ENCODE measurements at regions not wholly inside any gene's neighbourhood (a gene's known extent, or its start where the extent isn't known, plus 50 kb on each side); places are given as distances from the start of the nearest gene placed in this dataset.

GRCh38 chr6:95249175-95249574 lies 328.2 kb upstream of the MANEA start:
- Histone ChIP-seq H3K4me1 (ENCODE audit: control insufficient read depth, insufficient read depth, low read length, poor library complexity, severe bottlenecking) (no peaks in the 10 kb centered on the region), H3K9me3 (ENCODE audit: control insufficient read depth in 2 of 2, low read length in 2 of 2) (no peaks in the 10 kb centered on the region), H3K27ac (ENCODE audit: insufficient read depth, low read length, poor library complexity, severe bottlenecking) (no peak overlapping the region), H3K36me3 (ENCODE audit: control insufficient read depth, insufficient read depth, low read length) (no peaks in the 10 kb centered on the region), H3K27me3 (ENCODE audit: control insufficient read depth, insufficient read depth, low read length) (no peaks in the 10 kb centered on the region), H3K4me3 (ENCODE audit: low read depth, low read length) (no peak overlapping the region)
- ATAC-seq (ENCODE audit: low read depth in 2 of 2) (no peak), DNase-seq (no peak)
- H3K9me3 Mint-ChIP-seq = no peaks in the 10 kb centered on the region
- H3K36me3 Mint-ChIP-seq = no peaks in the 10 kb centered on the region
- no peaks in the 10 kb centered on the region for H3K27me3 Mint-ChIP-seq
- no peak overlapping the region for H3K4me3 Mint-ChIP-seq
- H3K27ac Mint-ChIP-seq = no peak overlapping the region
- H3K4me1 Mint-ChIP-seq = no peaks in the 10 kb centered on the region

- Histone ChIP-seq H3K27ac (ENCODE audit: insufficient read depth, low read length, poor library complexity, severe bottlenecking) (no peak overlapping the region), H3K27me3 (ENCODE audit: control insufficient read depth, insufficient read depth, low read length) (no peaks in the 10 kb centered on the region), H3K9me3 (ENCODE audit: control insufficient read depth in 2 of 2, low read length in 2 of 2) (no peaks in the 10 kb centered on the region), H3K36me3 (ENCODE audit: control insufficient read depth, insufficient read depth, low read length) (no peaks in the 10 kb centered on the region), H3K4me1 (ENCODE audit: control insufficient read depth, insufficient read depth, low read length, poor library complexity, severe bottlenecking) (no peaks in the 10 kb centered on the region), H3K4me3 (ENCODE audit: low read depth, low read length) (no peak overlapping the region)
- Mint-ChIP-seq H3K27ac (no peak overlapping the region), H3K9me3 (no peaks in the 10 kb centered on the region), H3K36me3 (no peaks in the 10 kb centered on the region), H3K27me3 (no peaks in the 10 kb centered on the region), H3K4me1 (no peaks in the 10 kb centered on the region), H3K4me3 (no peak overlapping the region)
- DNase-seq = no peak
- ATAC-seq (ENCODE audit: low read depth in 2 of 2) = no peak
Observed at GRCh38 chr6:95249661-95250060, 327.7 kb upstream of the MANEA start.

- Mint-ChIP-seq H3K4me1 (no peaks in the 10 kb centered on the region), H3K4me3 (no peak overlapping the region), H3K36me3 (no peaks in the 10 kb centered on the region), H3K27ac (no peak overlapping the region), H3K27me3 (no peaks in the 10 kb centered on the region), H3K9me3 (peaks cover 0 to 6% (median 1%) of the 10 kb centered on the region in 7 donors)
- no peaks in the 10 kb centered on the region for H3K9me3 ChIP-seq (ENCODE audit: control insufficient read depth in 2 of 2, low read length in 2 of 2)
- H3K36me3 ChIP-seq (ENCODE audit: control insufficient read depth, insufficient read depth, low read length) = no peaks in the 10 kb centered on the region
- no peaks in the 10 kb centered on the region for H3K4me1 ChIP-seq (ENCODE audit: control insufficient read depth, insufficient read depth, low read length, poor library complexity, severe bottlenecking)
- DNase-seq = no peak
- H3K4me3 ChIP-seq (ENCODE audit: low read depth, low read length) = no peak overlapping the region
- no peaks in the 10 kb centered on the region for H3K27me3 ChIP-seq (ENCODE audit: control insufficient read depth, insufficient read depth, low read length)
- ATAC-seq (ENCODE audit: low read depth in 2 of 2) = no peak
- no peak overlapping the region for H3K27ac ChIP-seq (ENCODE audit: insufficient read depth, low read length, poor library complexity, severe bottlenecking)
Observed at GRCh38 chr6:95263840-95264239, 313.5 kb upstream of the MANEA start.

DNA sequence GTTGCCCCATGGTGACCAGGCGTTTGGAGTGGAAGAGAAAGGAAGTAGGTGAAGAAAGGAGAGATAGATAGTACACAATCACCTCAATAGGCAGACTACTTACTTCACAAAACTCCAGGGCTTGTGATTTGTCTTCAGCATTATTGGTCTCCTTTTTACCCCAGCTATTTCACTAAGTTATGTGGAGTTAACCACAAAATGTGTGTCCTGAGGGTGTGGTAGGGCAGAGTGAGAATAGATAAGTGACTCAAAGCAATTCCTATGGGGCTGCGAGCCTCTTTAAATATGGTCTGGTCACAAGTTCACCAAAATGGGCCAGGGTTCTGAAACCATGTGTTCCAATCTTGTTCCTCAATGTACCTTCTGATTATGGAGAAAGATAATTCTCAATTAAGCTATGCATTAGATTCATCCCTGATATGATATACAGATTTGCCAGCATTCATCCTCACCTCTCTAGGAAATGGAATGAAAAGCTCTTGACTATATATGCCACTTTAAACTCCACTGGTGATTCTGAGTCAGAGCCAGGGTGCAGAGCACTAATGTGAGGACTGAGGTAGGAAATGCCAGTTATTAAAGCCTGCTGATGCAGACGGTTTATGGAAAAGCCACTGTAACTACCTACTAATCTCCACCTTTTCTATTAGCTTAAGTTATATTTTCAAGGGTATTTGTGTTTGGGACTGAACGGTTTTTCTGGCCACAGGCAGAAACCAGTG lies 310.6 kb upstream of the MANEA start:
- Mint-ChIP-seq H3K27ac (no peak overlapping the region), H3K4me1 (no peaks in the 10 kb centered on the region), H3K27me3 (no peaks in the 10 kb centered on the region), H3K4me3 (no peak overlapping the region), H3K36me3 (no peaks in the 10 kb centered on the region), H3K9me3 (peaks cover 0 to 4% (median 0%) of the 10 kb centered on the region in 7 donors)
- H3K36me3 ChIP-seq (ENCODE audit: control insufficient read depth, insufficient read depth, low read length) = no peaks in the 10 kb centered on the region
- no peaks in the 10 kb centered on the region for H3K27me3 ChIP-seq (ENCODE audit: control insufficient read depth, insufficient read depth, low read length)
- no peaks in the 10 kb centered on the region for H3K4me1 ChIP-seq (ENCODE audit: control insufficient read depth, insufficient read depth, low read length, poor library complexity, severe bottlenecking)
- no peaks in the 10 kb centered on the region for H3K9me3 ChIP-seq (ENCODE audit: control insufficient read depth in 2 of 2, low read length in 2 of 2)
- H3K27ac ChIP-seq (ENCODE audit: insufficient read depth, low read length, poor library complexity, severe bottlenecking) = no peak overlapping the region
- ATAC-seq (ENCODE audit: low read depth in 2 of 2) (no peak), DNase-seq (no peak)
- H3K4me3 ChIP-seq (ENCODE audit: low read depth, low read length) = no peak overlapping the region

- Histone ChIP-seq H3K4me1 (ENCODE audit: control insufficient read depth, insufficient read depth, low read length, poor library complexity, severe bottlenecking) (no peaks in the 10 kb centered on the region), H3K27ac (ENCODE audit: insufficient read depth, low read length, poor library complexity, severe bottlenecking) (no peak overlapping the region), H3K4me3 (ENCODE audit: low read depth, low read length) (no peak overlapping the region), H3K27me3 (ENCODE audit: control insufficient read depth, insufficient read depth, low read length) (no peaks in the 10 kb centered on the region), H3K36me3 (ENCODE audit: control insufficient read depth, insufficient read depth, low read length) (no peaks in the 10 kb centered on the region), H3K9me3 (ENCODE audit: control insufficient read depth in 2 of 2, low read length in 2 of 2) (no peaks in the 10 kb centered on the region)
- no peaks in the 10 kb centered on the region for H3K4me1 Mint-ChIP-seq
- DNase-seq = no peak
- H3K27ac Mint-ChIP-seq = no peak overlapping the region
- H3K36me3 Mint-ChIP-seq = no peaks in the 10 kb centered on the region
- no peak for ATAC-seq (ENCODE audit: low read depth in 2 of 2)
- no peaks in the 10 kb centered on the region for H3K27me3 Mint-ChIP-seq
- peaks cover 0 to 2% (median 1%) of the 10 kb centered on the region in 7 donors for H3K9me3 Mint-ChIP-seq
- no peak overlapping the region for H3K4me3 Mint-ChIP-seq
Observed at GRCh38 chr6:95274686-95275235, 302.6 kb upstream of the MANEA start.

- Mint-ChIP-seq H3K27me3 (no peaks in the 10 kb centered on the region), H3K9me3 (peaks cover 0 to 6% (median 1%) of the 10 kb centered on the region in 7 donors), H3K4me3 (no peak overlapping the region), H3K36me3 (no peaks in the 10 kb centered on the region), H3K4me1 (no peaks in the 10 kb centered on the region), H3K27ac (no peak overlapping the region)
- no peak overlapping the region for H3K4me3 ChIP-seq (ENCODE audit: low read depth, low read length)
- H3K36me3 ChIP-seq (ENCODE audit: control insufficient read depth, insufficient read depth, low read length) = no peaks in the 10 kb centered on the region
- no peaks in the 10 kb centered on the region for H3K27me3 ChIP-seq (ENCODE audit: control insufficient read depth, insufficient read depth, low read length)
- H3K4me1 ChIP-seq (ENCODE audit: control insufficient read depth, insufficient read depth, low read length, poor library complexity, severe bottlenecking) = no peaks in the 10 kb centered on the region
- ATAC-seq (ENCODE audit: low read depth in 2 of 2) (no peak), DNase-seq (no peak)
- H3K9me3 ChIP-seq (ENCODE audit: control insufficient read depth in 2 of 2, low read length in 2 of 2) = no peaks in the 10 kb centered on the region
- H3K27ac ChIP-seq (ENCODE audit: insufficient read depth, low read length, poor library complexity, severe bottlenecking) = no peak overlapping the region
Observed at GRCh38 chr6:95279616-95280015, 297.7 kb upstream of the MANEA start.

- Histone ChIP-seq H3K4me1 (ENCODE audit: control insufficient read depth, insufficient read depth, low read length, poor library complexity, severe bottlenecking) (no peaks in the 10 kb centered on the region), H3K4me3 (ENCODE audit: low read depth, low read length) (no peak overlapping the region), H3K27me3 (ENCODE audit: control insufficient read depth, insufficient read depth, low read length) (no peaks in the 10 kb centered on the region), H3K36me3 (ENCODE audit: control insufficient read depth, insufficient read depth, low read length) (no peaks in the 10 kb centered on the region), H3K27ac (ENCODE audit: insufficient read depth, low read length, poor library complexity, severe bottlenecking) (no peak overlapping the region), H3K9me3 (ENCODE audit: control insufficient read depth in 2 of 2, low read length in 2 of 2) (no peaks in the 10 kb centered on the region)
- ATAC-seq (ENCODE audit: low read depth in 2 of 2) (no peak), DNase-seq (no peak)
- Mint-ChIP-seq H3K4me1 (no peaks in the 10 kb centered on the region), H3K27me3 (no peaks in the 10 kb centered on the region), H3K9me3 (peaks cover 0 to 6% (median 1%) of the 10 kb centered on the region in 7 donors), H3K36me3 (no peaks in the 10 kb centered on the region), H3K4me3 (no peak overlapping the region), H3K27ac (no peak overlapping the region)
Observed at GRCh38 chr6:95280686-95281273, 296.6 kb upstream of the MANEA start.

DNA sequence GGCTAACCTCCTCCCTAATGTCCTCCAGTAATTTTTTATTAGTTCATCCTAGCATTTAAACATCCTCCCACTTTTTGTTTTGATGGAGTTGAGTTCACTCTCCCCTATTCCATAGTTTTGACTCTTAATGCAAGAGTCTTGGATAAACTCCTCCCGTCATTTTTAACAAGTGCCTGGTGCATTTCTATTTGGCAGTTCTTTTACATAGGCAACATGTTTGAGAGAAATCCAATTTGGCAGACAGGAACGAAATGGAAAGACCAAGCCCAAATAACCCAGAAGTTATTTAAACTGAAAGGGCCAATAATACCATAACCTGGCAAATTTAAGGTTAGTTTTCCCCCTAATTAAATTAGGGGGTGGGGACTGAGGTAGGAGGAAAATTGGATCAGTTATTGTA lies 291.5 kb upstream of the MANEA start:
- DNase-seq = no peak
- no peak for ATAC-seq (ENCODE audit: low read depth in 2 of 2)
- H3K9me3 Mint-ChIP-seq = peaks cover 0 to 5% (median under 1%) of the 10 kb centered on the region in 7 donors
- Histone ChIP-seq H3K36me3 (ENCODE audit: control insufficient read depth, insufficient read depth, low read length) (no peaks in the 10 kb centered on the region), H3K4me1 (ENCODE audit: control insufficient read depth, insufficient read depth, low read length, poor library complexity, severe bottlenecking) (no peaks in the 10 kb centered on the region), H3K9me3 (ENCODE audit: control insufficient read depth in 2 of 2, low read length in 2 of 2) (no peaks in the 10 kb centered on the region), H3K27me3 (ENCODE audit: control insufficient read depth, insufficient read depth, low read length) (no peaks in the 10 kb centered on the region), H3K27ac (ENCODE audit: insufficient read depth, low read length, poor library complexity, severe bottlenecking) (no peak overlapping the region), H3K4me3 (ENCODE audit: low read depth, low read length) (no peak overlapping the region)
- no peaks in the 10 kb centered on the region for H3K36me3 Mint-ChIP-seq
- H3K4me1 Mint-ChIP-seq = no peaks in the 10 kb centered on the region
- no peak overlapping the region for H3K4me3 Mint-ChIP-seq
- no peaks in the 10 kb centered on the region for H3K27me3 Mint-ChIP-seq
- no peak overlapping the region for H3K27ac Mint-ChIP-seq
